ENCODE measurements at regions not wholly inside any gene's neighbourhood (a gene's known extent, or its start where the extent isn't known, plus 50 kb on each side); places are given as distances from the start of the nearest gene placed in this dataset.

- Histone ChIP-seq H3K4me3 (ENCODE audit: low read length) (no peak overlapping the region), H3K9me3 (ENCODE audit: insufficient read depth, low read depth, low read length) (no peaks in the 10 kb centered on the region), H3K36me3 (ENCODE audit: insufficient read depth, low read depth, low read length) (no peaks in the 10 kb centered on the region), H3K27ac (ENCODE audit: low read length) (no peak overlapping the region), H3K27me3 (ENCODE audit: insufficient read depth, low read length) (no peaks in the 10 kb centered on the region), H3K9ac (ENCODE audit: low read depth, low read length) (no peak overlapping the region), H3K4me1 (ENCODE audit: insufficient read depth, low read length) (peaks cover 10% of the 10 kb centered on the region; the same call in 1 of the 2 replicates)
Observed at GRCh38 chr6:91433660-91434534, 847.0 kb upstream of the MAP3K7 start.

GRCh38 chr6:91428953-91429560 lies 842.2 kb upstream of the MAP3K7 start:
- Histone ChIP-seq H3K9ac (ENCODE audit: low read depth, low read length) (no peak overlapping the region), H3K9me3 (ENCODE audit: insufficient read depth, low read depth, low read length) (no peaks in the 10 kb centered on the region), H3K4me3 (ENCODE audit: low read length) (no peak overlapping the region), H3K4me1 (ENCODE audit: insufficient read depth, low read length) (no peaks in the 10 kb centered on the region), H3K36me3 (ENCODE audit: insufficient read depth, low read depth, low read length) (no peaks in the 10 kb centered on the region), H3K27ac (ENCODE audit: low read length) (no peak overlapping the region), H3K27me3 (ENCODE audit: insufficient read depth, low read length) (no peaks in the 10 kb centered on the region)

DNA sequence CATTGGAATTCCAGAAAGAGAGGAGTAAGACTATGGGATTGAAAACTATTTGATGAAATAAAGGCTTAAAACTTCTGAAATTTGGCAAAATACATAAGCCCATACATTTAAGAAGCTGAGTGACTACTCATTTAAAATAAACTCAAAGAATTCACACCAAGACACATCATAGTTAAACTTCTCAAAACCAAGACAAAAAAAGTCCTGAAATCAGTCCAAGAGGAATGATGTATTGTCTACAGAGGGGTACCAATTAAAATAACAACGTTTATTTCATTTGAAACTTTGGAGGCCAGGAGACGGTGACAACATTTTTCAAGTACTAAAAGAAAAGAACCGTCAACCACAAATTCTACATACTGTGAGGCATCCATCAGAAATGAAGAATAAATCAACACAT lies 841.4 kb upstream of the MAP3K7 start:
- no peaks in the 10 kb centered on the region for H3K36me3 ChIP-seq (ENCODE audit: insufficient read depth, low read depth, low read length)
- no peaks in the 10 kb centered on the region for H3K27me3 ChIP-seq (ENCODE audit: insufficient read depth, low read length)
- H3K9ac ChIP-seq (ENCODE audit: low read depth, low read length): no peak overlapping the region
- no peak overlapping the region for H3K4me3 ChIP-seq (ENCODE audit: low read length)
- H3K4me1 ChIP-seq (ENCODE audit: insufficient read depth, low read length): no peaks in the 10 kb centered on the region
- H3K9me3 ChIP-seq (ENCODE audit: insufficient read depth, low read depth, low read length): no peaks in the 10 kb centered on the region
- no peak overlapping the region for H3K27ac ChIP-seq (ENCODE audit: low read length)

GRCh38 chr6:91420243-91420642 lies 833.4 kb upstream of the MAP3K7 start:
- Histone ChIP-seq H3K27ac (ENCODE audit: low read length) (no peak overlapping the region), H3K9ac (ENCODE audit: low read depth, low read length) (no peak overlapping the region), H3K27me3 (ENCODE audit: insufficient read depth, low read length) (no peaks in the 10 kb centered on the region), H3K9me3 (ENCODE audit: insufficient read depth, low read depth, low read length) (peaks cover 25% of the 10 kb centered on the region; the same call in 1 of the 2 replicates), H3K4me3 (ENCODE audit: low read length) (no peak overlapping the region), H3K36me3 (ENCODE audit: insufficient read depth, low read depth, low read length) (no peaks in the 10 kb centered on the region), H3K4me1 (ENCODE audit: insufficient read depth, low read length) (0 out of 2 replicates have a peak, but pooled peaks cover 3% of the 10 kb centered on the region)

GRCh38 chr6:91415031-91415605 lies 828.2 kb upstream of the MAP3K7 start:
- H3K27me3 ChIP-seq (ENCODE audit: insufficient read depth, low read length): no peaks in the 10 kb centered on the region
- no peak overlapping the region for H3K9ac ChIP-seq (ENCODE audit: low read depth, low read length)
- no peaks in the 10 kb centered on the region for H3K36me3 ChIP-seq (ENCODE audit: insufficient read depth, low read depth, low read length)
- 0 out of 2 replicates have a peak, but pooled peaks cover 3% of the 10 kb centered on the region for H3K4me1 ChIP-seq (ENCODE audit: insufficient read depth, low read length)
- peaks cover 19% of the 10 kb centered on the region; the same call in 1 of the 2 replicates for H3K9me3 ChIP-seq (ENCODE audit: insufficient read depth, low read depth, low read length)
- H3K27ac ChIP-seq (ENCODE audit: low read length): no peak overlapping the region
- no peak overlapping the region for H3K4me3 ChIP-seq (ENCODE audit: low read length)

DNA sequence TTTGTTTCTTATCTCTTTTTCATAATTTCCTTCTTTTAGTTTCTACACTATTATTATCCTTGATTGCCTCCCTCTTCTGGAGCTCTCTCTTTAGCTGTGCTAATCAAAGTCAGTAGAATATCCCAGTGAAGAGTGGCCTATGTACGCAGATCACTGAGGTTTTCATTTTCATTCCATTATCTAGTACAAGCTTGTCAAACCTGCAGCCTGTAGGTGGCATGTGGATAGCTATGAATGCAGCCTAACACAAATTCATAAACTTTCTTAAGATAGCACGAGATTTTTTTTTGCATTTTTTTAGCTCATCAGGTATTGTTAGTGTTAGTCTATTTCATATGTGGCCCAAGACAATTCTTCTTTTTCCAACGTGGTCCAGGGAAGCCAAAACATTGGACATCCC lies 825.7 kb upstream of the MAP3K7 start:
- no peaks in the 10 kb centered on the region for H3K36me3 ChIP-seq (ENCODE audit: insufficient read depth, low read depth, low read length)
- no peaks in the 10 kb centered on the region for H3K27me3 ChIP-seq (ENCODE audit: insufficient read depth, low read length)
- H3K4me1 ChIP-seq (ENCODE audit: insufficient read depth, low read length): 0 out of 2 replicates have a peak, but pooled peaks cover 3% of the 10 kb centered on the region
- no peak overlapping the region for H3K9ac ChIP-seq (ENCODE audit: low read depth, low read length)
- H3K4me3 ChIP-seq (ENCODE audit: low read length): no peak overlapping the region
- H3K9me3 ChIP-seq (ENCODE audit: insufficient read depth, low read depth, low read length): no peaks in the 10 kb centered on the region
- no peak overlapping the region for H3K27ac ChIP-seq (ENCODE audit: low read length)

- no peak overlapping the region for H3K4me3 ChIP-seq (ENCODE audit: low read length)
- no peaks in the 10 kb centered on the region for H3K36me3 ChIP-seq (ENCODE audit: insufficient read depth, low read depth, low read length)
- H3K9ac ChIP-seq (ENCODE audit: low read depth, low read length): no peak overlapping the region
- H3K9me3 ChIP-seq (ENCODE audit: insufficient read depth, low read depth, low read length): peaks cover 6% of the 10 kb centered on the region; the same call in 1 of the 2 replicates
- H3K4me1 ChIP-seq (ENCODE audit: insufficient read depth, low read length): no peaks in the 10 kb centered on the region
- no peaks in the 10 kb centered on the region for H3K27me3 ChIP-seq (ENCODE audit: insufficient read depth, low read length)
- no peak overlapping the region for H3K27ac ChIP-seq (ENCODE audit: low read length)
Observed at GRCh38 chr6:91407706-91408105, 820.8 kb upstream of the MAP3K7 start.

- no peaks in the 10 kb centered on the region for H3K27me3 ChIP-seq (ENCODE audit: insufficient read depth, low read length)
- no peaks in the 10 kb centered on the region for H3K36me3 ChIP-seq (ENCODE audit: insufficient read depth, low read depth, low read length)
- H3K9ac ChIP-seq (ENCODE audit: low read depth, low read length): no peak overlapping the region
- no peaks in the 10 kb centered on the region for H3K9me3 ChIP-seq (ENCODE audit: insufficient read depth, low read depth, low read length)
- H3K4me3 ChIP-seq (ENCODE audit: low read length): no peak overlapping the region
- H3K27ac ChIP-seq (ENCODE audit: low read length): no peak overlapping the region
- no peaks in the 10 kb centered on the region for H3K4me1 ChIP-seq (ENCODE audit: insufficient read depth, low read length)
Observed at GRCh38 chr6:91392951-91393350, 806.1 kb upstream of the MAP3K7 start.

DNA sequence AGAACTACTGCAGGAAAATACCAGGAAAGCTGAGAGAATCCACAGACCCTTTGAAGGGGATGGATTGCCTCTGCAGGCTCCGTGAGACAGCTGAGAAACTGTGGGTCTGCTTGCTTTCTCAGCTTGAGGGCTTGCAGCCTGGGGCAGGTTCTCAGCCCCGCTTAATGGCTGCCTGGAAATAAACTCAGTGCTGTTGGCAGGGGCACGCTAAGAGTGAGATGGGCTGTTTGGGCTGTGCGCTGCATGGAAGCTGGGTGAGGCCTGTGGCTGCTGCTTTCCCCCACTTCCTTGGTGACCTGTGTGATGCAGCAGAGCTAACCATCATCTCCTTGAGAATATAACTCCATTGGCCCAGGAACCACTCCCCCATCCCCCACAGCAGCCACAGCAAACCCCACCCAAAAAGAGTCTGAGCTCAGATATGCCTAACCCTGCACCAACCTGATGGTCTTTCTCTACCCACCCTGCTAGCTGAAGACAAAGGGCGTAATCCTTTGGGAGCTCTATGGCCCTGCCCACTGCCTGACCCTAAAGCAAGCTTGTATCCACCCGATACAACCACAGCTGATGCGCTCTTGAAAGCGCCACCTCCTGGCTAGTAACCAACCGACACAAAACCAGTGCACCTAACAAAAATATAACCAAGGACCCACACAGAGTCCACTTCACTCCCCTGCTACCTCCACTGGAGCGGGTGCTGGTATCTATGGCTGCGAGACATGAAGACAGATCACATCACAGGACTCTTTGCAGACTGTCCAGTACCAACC lies 800.6 kb upstream of the MAP3K7 start:
- Histone ChIP-seq H3K9me3 (ENCODE audit: insufficient read depth, low read depth, low read length) (no peaks in the 10 kb centered on the region), H3K9ac (ENCODE audit: low read depth, low read length) (no peak overlapping the region), H3K27ac (ENCODE audit: low read length) (no peak overlapping the region), H3K27me3 (ENCODE audit: insufficient read depth, low read length) (no peaks in the 10 kb centered on the region), H3K36me3 (ENCODE audit: insufficient read depth, low read depth, low read length) (no peaks in the 10 kb centered on the region), H3K4me3 (ENCODE audit: low read length) (no peak overlapping the region), H3K4me1 (ENCODE audit: insufficient read depth, low read length) (no peaks in the 10 kb centered on the region; the same call in 1 of the 2 replicates)

GRCh38 chr6:91386204-91386603 lies 799.3 kb upstream of the MAP3K7 start:
- no peak overlapping the region for H3K4me3 ChIP-seq (ENCODE audit: low read length)
- H3K4me1 ChIP-seq (ENCODE audit: insufficient read depth, low read length): no peaks in the 10 kb centered on the region; the same call in 1 of the 2 replicates
- no peak overlapping the region for H3K9ac ChIP-seq (ENCODE audit: low read depth, low read length)
- H3K27ac ChIP-seq (ENCODE audit: low read length): no peak overlapping the region
- no peaks in the 10 kb centered on the region for H3K27me3 ChIP-seq (ENCODE audit: insufficient read depth, low read length)
- H3K36me3 ChIP-seq (ENCODE audit: insufficient read depth, low read depth, low read length): no peaks in the 10 kb centered on the region
- no peaks in the 10 kb centered on the region for H3K9me3 ChIP-seq (ENCODE audit: insufficient read depth, low read depth, low read length)

DNA sequence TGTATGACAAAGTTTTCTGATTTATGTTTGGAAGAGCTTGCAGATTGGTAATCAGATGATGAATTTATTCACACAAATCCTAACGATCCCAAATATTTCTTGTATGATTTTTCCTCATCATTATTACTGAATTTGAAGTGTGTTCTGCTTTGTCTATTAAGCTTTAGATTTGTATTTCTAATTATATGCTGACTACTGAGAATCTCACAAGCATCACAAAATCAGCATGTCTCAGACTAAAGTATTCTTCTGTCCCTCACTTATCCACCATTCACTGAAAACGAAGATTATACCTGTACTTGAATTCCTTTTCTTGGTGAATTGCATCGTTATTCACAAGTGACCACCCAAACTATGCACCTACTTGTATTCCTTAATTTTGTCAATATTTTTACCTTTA lies 796.3 kb upstream of the MAP3K7 start:
- Histone ChIP-seq H3K9me3 (ENCODE audit: insufficient read depth, low read depth, low read length) (no peaks in the 10 kb centered on the region), H3K4me3 (ENCODE audit: low read length) (no peak overlapping the region), H3K9ac (ENCODE audit: low read depth, low read length) (no peak overlapping the region), H3K4me1 (ENCODE audit: insufficient read depth, low read length) (no peaks in the 10 kb centered on the region; the same call in 1 of the 2 replicates), H3K27me3 (ENCODE audit: insufficient read depth, low read length) (no peaks in the 10 kb centered on the region), H3K36me3 (ENCODE audit: insufficient read depth, low read depth, low read length) (no peaks in the 10 kb centered on the region), H3K27ac (ENCODE audit: low read length) (no peak overlapping the region)
